ENCODE measurements at regions not wholly inside any gene's neighbourhood (a gene's known extent, or its start where the extent isn't known, plus 50 kb on each side); places are given as distances from the start of the nearest gene placed in this dataset.

GRCh38 chr7:54877683-54878082 lies 118.7 kb upstream of the SEC61G start:
- H3K79me2 ChIP-seq (ENCODE audit: control insufficient read depth, insufficient read depth, low read length, poor library complexity) = no peaks in the 10 kb centered on the region
- no peak overlapping the region for H2AK5ac ChIP-seq (ENCODE audit: low read length)
- peaks cover 3% of the 10 kb centered on the region for H3K79me1 ChIP-seq (ENCODE audit: low read length)
- H3K9me3 ChIP-seq (ENCODE audit: insufficient read depth, low read depth, low read length) = no peaks in the 10 kb centered on the region
- no peak overlapping the region for H3K27ac ChIP-seq (ENCODE audit: low read depth, low read length)
- no peak overlapping the region for H2BK5ac ChIP-seq (ENCODE audit: low read depth, low read length, poor library complexity)
- no peak overlapping the region for H3K23ac ChIP-seq (ENCODE audit: low read length)
- peak overlapping the region; percentile 13 for H2BK120ac ChIP-seq (ENCODE audit: insufficient read depth, low read length, poor library complexity)
- no peak overlapping the region for H3K18ac ChIP-seq (ENCODE audit: low read length)
- no peak overlapping the region for H2AFZ ChIP-seq (ENCODE audit: insufficient read depth, low read length, poor library complexity)
- H3K27me3 ChIP-seq (ENCODE audit: insufficient read depth, low read length) = no peaks in the 10 kb centered on the region
- no peak overlapping the region for H3K4me3 ChIP-seq (ENCODE audit: low read depth, low read length)
- peaks cover 0 to 3% of the 10 kb centered on the region in 2 experiments for H3K4me1 ChIP-seq (ENCODE audit: control insufficient read depth in 1 of 2, insufficient read depth in 2 of 2, low read length in 2 of 2)
- H4K91ac ChIP-seq (ENCODE audit: low read depth, low read length) = peak overlapping the region; percentile 4
- WGBS (ENCODE audit: extremely low coverage, insufficient coverage, insufficient read length) = no CpG with 5 or more reads among the region's 2 CpGs
- H3K14ac ChIP-seq (ENCODE audit: low read length) = no peak overlapping the region
- DNase-seq = peak in 1 of 2 donors; percentile 33
- no peak overlapping the region for H3K9ac ChIP-seq (ENCODE audit: low read length)
- H3K36me3 ChIP-seq (ENCODE audit: control insufficient read depth in 1 of 2, insufficient read depth in 2 of 2, low read length in 2 of 2) = no peaks in the 10 kb centered on the region
- no peak overlapping the region for H3K4ac ChIP-seq (ENCODE audit: low read depth, low read length)
- H3K4me2 ChIP-seq (ENCODE audit: low read length) = no peak overlapping the region
- H4K12ac ChIP-seq (ENCODE audit: low read depth, low read length) = no peak overlapping the region
- peak overlapping the region; percentile 5 for H2BK12ac ChIP-seq (ENCODE audit: low read length)
- no peak overlapping the region for H4K8ac ChIP-seq (ENCODE audit: low read depth, low read length)

- no CpG with 5 or more reads among the region's 1 CpG for WGBS (ENCODE audit: extremely low coverage, insufficient coverage, insufficient read length)
Observed at GRCh38 chr7:54878339-54878738, 119.3 kb upstream of the SEC61G start.

GRCh38 chr7:54879776-54880175 lies 120.8 kb upstream of the SEC61G start:
- no peak overlapping the region for H4K12ac ChIP-seq (ENCODE audit: low read depth, low read length)
- H4K91ac ChIP-seq (ENCODE audit: low read depth, low read length) = peak overlapping the region; percentile 72
- no peaks in the 10 kb centered on the region for H3K79me2 ChIP-seq (ENCODE audit: control insufficient read depth, insufficient read depth, low read length, poor library complexity)
- peak overlapping the region; percentile 66 for H2BK5ac ChIP-seq (ENCODE audit: low read depth, low read length, poor library complexity)
- peak overlapping the region; percentile 7 for H3K14ac ChIP-seq (ENCODE audit: low read length)
- no peak overlapping the region for H2AFZ ChIP-seq (ENCODE audit: insufficient read depth, low read length, poor library complexity)
- no CpG with 5 or more reads among the region's 2 CpGs for WGBS (ENCODE audit: extremely low coverage, insufficient coverage, insufficient read length)
- peak overlapping the region; percentile 48 for H2BK120ac ChIP-seq (ENCODE audit: insufficient read depth, low read length, poor library complexity)
- H3K9ac ChIP-seq (ENCODE audit: low read length) = no peak overlapping the region
- H3K4me2 ChIP-seq (ENCODE audit: low read length) = no peak overlapping the region
- H2BK12ac ChIP-seq (ENCODE audit: low read length) = peak overlapping the region; percentile 81
- peak overlapping the region; percentile 55 for H3K27ac ChIP-seq (ENCODE audit: low read depth, low read length)
- peaks cover 0 to 3% of the 10 kb centered on the region in 2 experiments for H3K4me1 ChIP-seq (ENCODE audit: control insufficient read depth in 1 of 2, insufficient read depth in 2 of 2, low read length in 2 of 2)
- H3K79me1 ChIP-seq (ENCODE audit: low read length) = peaks cover 3% of the 10 kb centered on the region
- H4K8ac ChIP-seq (ENCODE audit: low read depth, low read length) = peak overlapping the region; percentile 54
- DNase-seq = peak in 1 of 2 donors; percentile 6
- H3K36me3 ChIP-seq (ENCODE audit: control insufficient read depth in 1 of 2, insufficient read depth in 2 of 2, low read length in 2 of 2) = no peaks in the 10 kb centered on the region
- peak overlapping the region; percentile 8 for H2AK5ac ChIP-seq (ENCODE audit: low read length)
- H3K18ac ChIP-seq (ENCODE audit: low read length) = peak overlapping the region; percentile 3
- H3K4me3 ChIP-seq (ENCODE audit: low read depth, low read length) = no peak overlapping the region
- no peaks in the 10 kb centered on the region for H3K9me3 ChIP-seq (ENCODE audit: insufficient read depth, low read depth, low read length)
- H3K23ac ChIP-seq (ENCODE audit: low read length) = no peak overlapping the region
- no peaks in the 10 kb centered on the region for H3K27me3 ChIP-seq (ENCODE audit: insufficient read depth, low read length)
- no peak overlapping the region for H3K4ac ChIP-seq (ENCODE audit: low read depth, low read length)

More at GRCh38 chr7:54878339-54878738, 119.3 kb upstream of the SEC61G start:
- H3K18ac ChIP-seq (ENCODE audit: low read length) = no peak overlapping the region
- no peak overlapping the region for H3K4me2 ChIP-seq (ENCODE audit: low read length)
- no peak overlapping the region for H3K9ac ChIP-seq (ENCODE audit: low read length)
- no peak overlapping the region for H2AK5ac ChIP-seq (ENCODE audit: low read length)
- H4K12ac ChIP-seq (ENCODE audit: low read depth, low read length) = no peak overlapping the region
- H2BK12ac ChIP-seq (ENCODE audit: low read length) = no peak overlapping the region
- no peak overlapping the region for H3K27ac ChIP-seq (ENCODE audit: low read depth, low read length)
- no peaks in the 10 kb centered on the region for H3K9me3 ChIP-seq (ENCODE audit: insufficient read depth, low read depth, low read length)
- no peaks in the 10 kb centered on the region for H3K79me2 ChIP-seq (ENCODE audit: control insufficient read depth, insufficient read depth, low read length, poor library complexity)
- DNase-seq = peak in 1 of 2 donors; percentile 6
- no peak overlapping the region for H2BK5ac ChIP-seq (ENCODE audit: low read depth, low read length, poor library complexity)
- peaks cover 3% of the 10 kb centered on the region for H3K79me1 ChIP-seq (ENCODE audit: low read length)
- H3K23ac ChIP-seq (ENCODE audit: low read length) = no peak overlapping the region
- no peak overlapping the region for H2AFZ ChIP-seq (ENCODE audit: insufficient read depth, low read length, poor library complexity)
- no peak overlapping the region for H2BK120ac ChIP-seq (ENCODE audit: insufficient read depth, low read length, poor library complexity)
- H3K4me1 ChIP-seq (ENCODE audit: control insufficient read depth in 1 of 2, insufficient read depth in 2 of 2, low read length in 2 of 2) = peaks cover 0 to 3% of the 10 kb centered on the region in 2 experiments
- no peak overlapping the region for H3K4ac ChIP-seq (ENCODE audit: low read depth, low read length)
- H3K14ac ChIP-seq (ENCODE audit: low read length) = no peak overlapping the region
- no peak overlapping the region for H4K8ac ChIP-seq (ENCODE audit: low read depth, low read length)
- H3K36me3 ChIP-seq (ENCODE audit: control insufficient read depth in 1 of 2, insufficient read depth in 2 of 2, low read length in 2 of 2) = no peaks in the 10 kb centered on the region
- no peaks in the 10 kb centered on the region for H3K27me3 ChIP-seq (ENCODE audit: insufficient read depth, low read length)
- H4K91ac ChIP-seq (ENCODE audit: low read depth, low read length) = no peak overlapping the region
- no peak overlapping the region for H3K4me3 ChIP-seq (ENCODE audit: low read depth, low read length)

- H4K91ac ChIP-seq (ENCODE audit: low read depth, low read length) = no peak overlapping the region
- H3K79me1 ChIP-seq (ENCODE audit: low read length) = peaks cover 3% of the 10 kb centered on the region
- H3K4ac ChIP-seq (ENCODE audit: low read depth, low read length) = no peak overlapping the region
- H3K27me3 ChIP-seq (ENCODE audit: insufficient read depth, low read length) = no peaks in the 10 kb centered on the region
- H3K79me2 ChIP-seq (ENCODE audit: control insufficient read depth, insufficient read depth, low read length, poor library complexity) = no peaks in the 10 kb centered on the region
- H4K12ac ChIP-seq (ENCODE audit: low read depth, low read length) = no peak overlapping the region
- H3K9me3 ChIP-seq (ENCODE audit: insufficient read depth, low read depth, low read length) = no peaks in the 10 kb centered on the region
- 100% methylated on average over 1 of the region's 11 CpGs for WGBS (ENCODE audit: extremely low coverage, insufficient coverage, insufficient read length)
- no peak overlapping the region for H3K4me3 ChIP-seq (ENCODE audit: low read depth, low read length)
- H3K27ac ChIP-seq (ENCODE audit: low read depth, low read length) = no peak overlapping the region
- H3K4me1 ChIP-seq (ENCODE audit: control insufficient read depth in 1 of 2, insufficient read depth in 2 of 2, low read length in 2 of 2) = peaks cover 0 to 3% of the 10 kb centered on the region in 2 experiments
- peak in 1 of 2 donors; percentile 22 for DNase-seq
- no peak overlapping the region for H3K23ac ChIP-seq (ENCODE audit: low read length)
- no peak overlapping the region for H3K14ac ChIP-seq (ENCODE audit: low read length)
- H3K4me2 ChIP-seq (ENCODE audit: low read length) = no peak overlapping the region
- no peak overlapping the region for H2AK5ac ChIP-seq (ENCODE audit: low read length)
- H3K9ac ChIP-seq (ENCODE audit: low read length) = no peak overlapping the region
- no peak overlapping the region for H2BK120ac ChIP-seq (ENCODE audit: insufficient read depth, low read length, poor library complexity)
- no peak overlapping the region for H2BK12ac ChIP-seq (ENCODE audit: low read length)
- H2AFZ ChIP-seq (ENCODE audit: insufficient read depth, low read length, poor library complexity) = no peak overlapping the region
- no peaks in the 10 kb centered on the region for H3K36me3 ChIP-seq (ENCODE audit: control insufficient read depth in 1 of 2, insufficient read depth in 2 of 2, low read length in 2 of 2)
- no peak overlapping the region for H2BK5ac ChIP-seq (ENCODE audit: low read depth, low read length, poor library complexity)
- no peak overlapping the region for H3K18ac ChIP-seq (ENCODE audit: low read length)
- no peak overlapping the region for H4K8ac ChIP-seq (ENCODE audit: low read depth, low read length)
Observed at GRCh38 chr7:54880326-54880989, 121.4 kb upstream of the SEC61G start.
